ENCODE measurements at regions not wholly inside any gene's neighbourhood (a gene's known extent, or its start where the extent isn't known, plus 50 kb on each side); places are given as distances from the start of the nearest gene placed in this dataset.
A peak's percentile ranks its signal among the peaks of the same experiment; 100 is the strongest.

- no peak for TF ChIP-seq EP300 (IDR thresholded peaks at IDR 0.05)
- TF ChIP-seq, protein P1, sequence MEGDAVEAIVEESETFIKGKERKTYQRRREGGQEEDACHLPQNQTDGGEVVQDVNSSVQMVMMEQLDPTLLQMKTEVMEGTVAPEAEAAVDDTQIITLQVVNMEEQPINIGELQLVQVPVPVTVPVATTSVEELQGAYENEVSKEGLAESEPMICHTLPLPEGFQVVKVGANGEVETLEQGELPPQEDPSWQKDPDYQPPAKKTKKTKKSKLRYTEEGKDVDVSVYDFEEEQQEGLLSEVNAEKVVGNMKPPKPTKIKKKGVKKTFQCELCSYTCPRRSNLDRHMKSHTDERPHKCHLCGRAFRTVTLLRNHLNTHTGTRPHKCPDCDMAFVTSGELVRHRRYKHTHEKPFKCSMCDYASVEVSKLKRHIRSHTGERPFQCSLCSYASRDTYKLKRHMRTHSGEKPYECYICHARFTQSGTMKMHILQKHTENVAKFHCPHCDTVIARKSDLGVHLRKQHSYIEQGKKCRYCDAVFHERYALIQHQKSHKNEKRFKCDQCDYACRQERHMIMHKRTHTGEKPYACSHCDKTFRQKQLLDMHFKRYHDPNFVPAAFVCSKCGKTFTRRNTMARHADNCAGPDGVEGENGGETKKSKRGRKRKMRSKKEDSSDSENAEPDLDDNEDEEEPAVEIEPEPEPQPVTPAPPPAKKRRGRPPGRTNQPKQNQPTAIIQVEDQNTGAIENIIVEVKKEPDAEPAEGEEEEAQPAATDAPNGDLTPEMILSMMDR (IDR thresholded peaks at IDR 0.05): no peak
- TF ChIP-seq POLR2AphosphoS5 (IDR thresholded peaks at IDR 0.05): peak in 1 of 3 donors; percentile 57
- no peak for TF ChIP-seq POLR2A (IDR thresholded peaks at IDR 0.05)
- Histone ChIP-seq H3K27ac (peak overlapping the region; percentile 25), H3K27me3 (peaks cover 6% of the 10 kb centered on the region), H3K4me3 (no peak overlapping the region), H3K9me3 (no peaks in the 10 kb centered on the region), H3K36me3 (no peaks in the 10 kb centered on the region), H3K4me1 (peaks cover 12% of the 10 kb centered on the region)
- DNase-seq (ENCODE audit: low spot score in 2 of 2): peak in 1 of 2 donors; percentile 68
- 38% methylated on average over 8 of the region's 8 CpGs for WGBS
Observed at GRCh38 chr15:96181873-96182301, 148.6 kb upstream of the NR2F2 start.

DNA sequence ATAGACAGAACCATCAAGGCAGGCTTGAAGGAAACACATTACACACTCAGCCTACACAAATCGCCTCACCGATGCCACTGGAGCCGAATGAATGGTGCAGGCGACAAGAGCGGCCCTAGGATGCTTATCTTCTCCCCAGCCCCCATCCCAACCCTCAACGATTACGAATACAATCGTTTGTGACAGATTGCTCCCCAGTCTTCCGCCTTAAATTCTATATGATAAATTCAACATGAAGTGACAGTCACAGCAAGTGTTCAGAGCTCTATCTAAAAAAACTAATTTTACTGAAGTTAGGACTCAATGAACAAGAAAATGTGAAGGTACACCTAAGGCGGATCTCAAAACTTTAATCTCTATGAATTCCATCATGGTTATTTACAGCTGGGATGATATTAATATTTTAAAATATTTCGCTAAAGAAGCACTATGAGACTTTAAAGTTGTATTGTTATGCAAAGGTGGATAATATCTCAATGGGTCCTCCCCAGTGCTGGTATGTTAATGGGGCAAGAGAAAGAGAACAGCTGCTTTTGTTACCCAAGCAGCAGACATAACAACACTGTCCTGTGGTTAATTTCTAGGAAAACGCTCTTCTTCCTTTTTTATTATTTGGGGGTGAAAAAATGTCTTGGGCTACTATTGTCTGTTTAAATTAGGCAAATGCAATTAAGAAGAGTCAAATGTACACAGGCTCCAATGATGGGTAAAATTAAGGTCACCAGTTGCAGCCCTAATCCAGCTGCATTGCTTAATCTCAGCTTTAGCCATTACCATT is 147.6 kb upstream of the NR2F2 start:
- Histone ChIP-seq H3K27ac (no peak overlapping the region), H3K36me3 (no peaks in the 10 kb centered on the region), H3K4me3 (no peak overlapping the region), H3K27me3 (peaks cover 6% of the 10 kb centered on the region), H3K9me3 (no peaks in the 10 kb centered on the region), H3K4me1 (peaks cover 12% of the 10 kb centered on the region)
- DNase-seq (ENCODE audit: low spot score in 2 of 2): no peak
- 95% methylated on average over 12 of the region's 12 CpGs for WGBS
- TF ChIP-seq EP300 (IDR thresholded peaks at IDR 0.05) (no peak), POLR2A (IDR thresholded peaks at IDR 0.05) (no peak), POLR2AphosphoS5 (IDR thresholded peaks at IDR 0.05) (no peak)
- TF ChIP-seq, protein P1 (IDR thresholded peaks at IDR 0.05): no peak

DNA sequence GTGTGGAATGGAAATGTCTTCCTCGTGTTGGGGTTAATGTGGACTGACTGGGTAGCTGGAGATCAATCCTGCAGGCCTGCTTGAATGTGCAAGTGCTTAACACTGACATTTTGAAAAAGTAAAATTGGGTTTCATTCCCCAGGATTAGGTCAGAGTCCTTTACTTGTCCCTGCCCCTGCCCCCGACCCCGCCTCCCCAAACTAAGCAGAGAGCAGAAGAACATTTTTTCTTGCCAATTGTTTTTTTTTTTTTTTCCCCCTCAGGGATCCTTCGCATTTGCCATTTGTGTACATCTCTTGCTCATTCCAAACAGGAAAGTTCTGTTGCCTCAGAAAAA is 147.0 kb upstream of the NR2F2 start:
- WGBS: 67% methylated on average over 4 of the region's 4 CpGs
- TF ChIP-seq, protein P1 (IDR thresholded peaks at IDR 0.05): no peak
- TF ChIP-seq POLR2AphosphoS5 (IDR thresholded peaks at IDR 0.05) (no peak), POLR2A (IDR thresholded peaks at IDR 0.05) (no peak)
- no peak for DNase-seq (ENCODE audit: low spot score in 2 of 2)
- Histone ChIP-seq H3K4me1 (peaks cover 12% of the 10 kb centered on the region), H3K36me3 (no peaks in the 10 kb centered on the region), H3K27me3 (peaks cover 6% of the 10 kb centered on the region), H3K4me3 (no peak overlapping the region), H3K9me3 (no peaks in the 10 kb centered on the region), H3K27ac (no peak overlapping the region)

DNA sequence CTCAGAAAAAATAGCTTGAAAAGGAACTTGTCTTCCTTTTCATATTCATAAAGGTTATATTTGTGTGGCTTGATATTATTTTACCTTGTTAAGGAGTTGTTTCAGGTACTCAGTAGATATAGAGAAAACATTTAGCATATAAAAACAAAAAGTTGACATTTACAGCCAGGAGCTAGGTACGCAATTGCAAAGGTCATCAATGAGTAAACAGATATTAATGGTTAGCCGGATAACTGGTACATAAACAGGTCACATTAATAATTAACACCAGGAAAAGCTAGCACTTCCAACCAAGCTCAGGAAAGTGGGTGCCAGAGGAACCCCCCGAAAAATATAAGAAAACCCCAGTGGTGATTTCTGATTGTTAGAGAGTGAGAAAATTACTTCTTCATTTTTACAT is 146.6 kb upstream of the NR2F2 start:
- Histone ChIP-seq H3K27me3 (peaks cover 4% of the 10 kb centered on the region), H3K27ac (no peak overlapping the region)
- DNase-seq (ENCODE audit: low spot score in 2 of 2): no peak

DNA sequence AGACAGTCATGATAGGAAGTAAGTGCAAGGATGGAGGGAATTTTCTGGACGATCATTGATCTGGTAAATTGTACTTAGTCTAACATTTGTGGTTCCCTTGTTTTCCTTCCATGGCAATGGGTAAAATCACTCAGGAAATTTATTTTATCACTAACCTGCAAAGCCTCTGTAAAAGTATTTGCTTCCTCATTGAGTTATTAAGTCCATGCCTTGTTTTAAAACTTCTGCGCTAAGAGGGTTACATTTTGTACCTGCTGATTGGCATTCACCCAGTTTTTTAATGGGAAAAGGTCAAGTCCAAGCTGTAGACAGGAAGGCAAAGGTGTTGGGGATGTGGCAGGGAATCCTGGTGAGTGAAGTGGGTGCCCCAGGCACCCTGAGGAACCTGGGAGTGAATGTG is 146.2 kb upstream of the NR2F2 start:
- 88% methylated on average over 2 of the region's 2 CpGs for WGBS
- Histone ChIP-seq H3K27me3 (no peaks in the 10 kb centered on the region), H3K4me3 (no peak overlapping the region), H3K27ac (no peak overlapping the region), H3K36me3 (no peaks in the 10 kb centered on the region), H3K9me3 (no peaks in the 10 kb centered on the region), H3K4me1 (peaks cover 12% of the 10 kb centered on the region)
- TF ChIP-seq, protein P1 (IDR thresholded peaks at IDR 0.05): no peak
- TF ChIP-seq POLR2AphosphoS5 (IDR thresholded peaks at IDR 0.05): no peak
- TF ChIP-seq POLR2A (IDR thresholded peaks at IDR 0.05): no peak
- no peak for TF ChIP-seq EP300 (IDR thresholded peaks at IDR 0.05)
- no peak for DNase-seq (ENCODE audit: low spot score in 2 of 2)

More for the DNA sequence above, 146.6 kb upstream of the NR2F2 start:
- Histone ChIP-seq H3K4me1 (peaks cover 12% of the 10 kb centered on the region), H3K36me3 (no peaks in the 10 kb centered on the region), H3K4me3 (no peak overlapping the region), H3K9me3 (no peaks in the 10 kb centered on the region)
- WGBS: 84% methylated on average over 3 of the region's 3 CpGs
- TF ChIP-seq EP300 (IDR thresholded peaks at IDR 0.05) (no peak), POLR2AphosphoS5 (IDR thresholded peaks at IDR 0.05) (no peak), POLR2A (IDR thresholded peaks at IDR 0.05) (no peak)
- TF ChIP-seq, protein P1 (IDR thresholded peaks at IDR 0.05): no peak

Measured in suprapubic skin (tissue), 4 donors.